IPS-15b (cell line): ENCODE measurements at regions not wholly inside any gene's neighbourhood (a gene's known extent, or its start where the extent isn't known, plus 50 kb on each side); places are given as distances from the start of the nearest gene placed in this dataset.
"Not testable (repeated sequence)": the region's sequence is repeated elsewhere in the genome, so short reads cannot be mapped to it uniquely, and the experiment has no call there.

Experiments used
- H3K27me3 ChIP-seq: one replicate; pipeline ENCODE4 v1.6.1; 2013; ENCODE audit warnings: low read length; ENCODE audit not compliant: control insufficient read depth, insufficient read depth
- H3K36me3 ChIP-seq: one replicate; pipeline ENCODE4 v1.6.1; 2013; ENCODE audit warnings: low read length; ENCODE audit not compliant: control insufficient read depth, insufficient read depth
- H3K4me1 ChIP-seq: one replicate; pipeline ENCODE4 v1.6.1; 2013; ENCODE audit warnings: mild to moderate bottlenecking, low read length; ENCODE audit not compliant: control insufficient read depth, insufficient read depth
- H3K4me3 ChIP-seq: one replicate; pipeline ENCODE4 v1.5.1; 2013; ENCODE audit warnings: low read depth, low read length
- H3K9ac ChIP-seq: one replicate; pipeline ENCODE4 v1.6.1; 2013; ENCODE audit warnings: low read depth, mild to moderate bottlenecking, low read length
- H3K9me3 ChIP-seq: one replicate; pipeline ENCODE4 v1.6.1; 2013; ENCODE audit warnings: mild to moderate bottlenecking, low read length; ENCODE audit not compliant: control insufficient read depth, insufficient read depth

DNA sequence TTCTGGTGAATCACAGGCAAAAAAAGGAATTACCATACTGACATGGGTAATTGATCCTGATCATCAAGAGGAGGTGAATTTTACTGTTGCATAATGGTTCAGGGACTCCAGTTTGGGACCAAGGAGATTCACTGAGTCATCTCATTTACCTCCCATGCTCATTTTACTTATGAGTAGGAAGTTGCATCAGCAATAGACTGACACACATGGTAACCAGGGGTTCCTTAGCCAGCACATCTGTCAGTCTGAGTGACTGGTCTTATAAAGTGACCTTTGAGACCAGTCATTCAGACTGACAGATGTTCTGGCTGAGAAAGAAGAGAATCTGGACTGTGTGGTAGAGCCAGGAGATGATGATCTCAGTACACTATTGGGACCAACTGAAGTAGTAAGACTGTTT, 384.6 kb upstream of the CD180 start:
- no peaks in the 10 kb centered on the region for H3K9me3 ChIP-seq
- no peaks in the 10 kb centered on the region for H3K4me1 ChIP-seq
- H3K27me3 ChIP-seq = no peaks in the 10 kb centered on the region
- no peak overlapping the region for H3K4me3 ChIP-seq
- H3K36me3 ChIP-seq = no peaks in the 10 kb centered on the region
- no peak overlapping the region for H3K9ac ChIP-seq

DNA sequence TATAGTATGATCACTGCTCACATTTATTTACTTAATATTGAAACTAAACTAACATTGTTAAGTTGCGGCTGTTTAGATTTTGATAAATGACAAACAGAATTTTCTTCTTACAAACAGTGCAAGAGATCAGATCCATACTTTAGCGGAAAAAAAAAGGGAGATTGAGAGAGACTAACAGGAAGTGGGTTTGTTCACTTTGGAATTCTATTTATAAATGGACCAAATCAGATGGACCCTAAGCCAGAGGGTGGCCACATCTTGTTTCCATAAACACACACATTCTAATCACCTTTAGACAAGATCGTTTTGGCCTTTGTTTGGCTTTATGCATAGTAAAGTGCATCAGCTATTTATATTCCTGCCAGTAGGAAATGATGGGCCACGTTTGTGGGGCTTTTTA, 381.4 kb upstream of the CD180 start:
- no peak overlapping the region for H3K9ac ChIP-seq
- no peaks in the 10 kb centered on the region for H3K36me3 ChIP-seq
- H3K4me3 ChIP-seq = no peak overlapping the region
- no peaks in the 10 kb centered on the region for H3K27me3 ChIP-seq
- H3K4me1 ChIP-seq = no peaks in the 10 kb centered on the region
- H3K9me3 ChIP-seq = no peaks in the 10 kb centered on the region

DNA sequence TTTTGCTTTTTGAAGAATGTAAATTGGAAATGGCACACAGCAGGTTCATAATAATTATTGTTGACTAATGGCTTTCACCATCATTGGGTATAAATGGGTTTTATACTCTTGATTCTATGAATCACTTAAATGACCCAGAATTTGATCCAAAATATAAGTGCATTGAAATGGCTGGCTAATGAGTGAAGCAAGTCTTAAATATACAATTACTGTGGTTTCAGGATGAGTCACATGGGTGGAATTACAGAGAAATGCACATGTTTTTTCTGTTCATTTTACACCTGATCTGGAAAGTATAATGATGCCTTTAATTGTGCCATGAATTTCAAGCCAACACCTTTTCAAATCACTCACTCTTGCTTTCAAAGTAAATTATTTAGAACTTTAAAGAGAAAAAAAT, 380.8 kb upstream of the CD180 start:
- Histone ChIP-seq H3K4me3 (no peak overlapping the region), H3K4me1 (no peaks in the 10 kb centered on the region)

DNA sequence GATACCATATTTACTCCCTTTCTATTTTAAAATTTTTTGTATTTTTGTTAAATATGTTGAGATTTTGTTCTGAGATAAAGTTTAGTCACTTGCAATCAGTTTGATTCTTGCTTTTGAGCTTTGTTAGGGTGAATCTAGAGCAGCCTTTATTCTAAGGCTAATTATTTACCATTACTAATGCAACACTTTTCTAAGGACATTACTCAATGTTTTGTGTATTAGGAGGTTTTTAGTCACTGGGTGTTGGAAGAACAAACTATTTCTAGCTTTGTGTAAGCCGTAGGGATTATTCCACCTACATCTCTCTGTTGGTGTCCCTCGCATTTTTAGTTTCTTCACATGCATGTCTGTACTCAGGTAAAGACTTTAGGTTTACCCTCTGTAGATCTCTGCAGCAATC, 379.5 kb upstream of the CD180 start:
- Histone ChIP-seq H3K9ac (no peak overlapping the region), H3K4me1 (no peaks in the 10 kb centered on the region), H3K36me3 (no peaks in the 10 kb centered on the region), H3K9me3 (no peaks in the 10 kb centered on the region), H3K27me3 (no peaks in the 10 kb centered on the region), H3K4me3 (no peak overlapping the region)

More for the DNA sequence above, 380.8 kb upstream of the CD180 start:
- H3K9ac ChIP-seq = no peak overlapping the region
- H3K36me3 ChIP-seq = no peaks in the 10 kb centered on the region
- H3K27me3 ChIP-seq = no peaks in the 10 kb centered on the region
- no peaks in the 10 kb centered on the region for H3K9me3 ChIP-seq

DNA sequence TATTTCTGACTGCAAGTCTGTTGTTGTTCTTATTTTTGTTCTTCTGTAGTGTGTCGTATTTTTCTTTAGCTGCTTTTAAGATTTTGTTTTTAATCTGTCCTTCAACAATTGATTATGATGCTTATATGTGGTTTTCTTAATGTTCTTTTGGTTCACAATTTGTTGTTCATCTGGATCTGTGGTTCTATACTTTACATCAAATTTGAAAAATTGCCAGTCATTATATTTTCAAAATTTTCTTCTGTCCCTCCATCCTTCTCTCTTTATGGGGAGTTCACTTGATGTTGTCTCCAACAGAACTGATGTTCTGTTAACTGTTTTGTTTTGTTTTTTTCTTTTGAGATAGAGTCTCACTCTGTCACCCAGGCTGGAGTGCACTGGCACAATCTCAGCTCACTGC, 378.5 kb upstream of the CD180 start:
- no peaks in the 10 kb centered on the region for H3K4me1 ChIP-seq
- H3K4me3 ChIP-seq = no peak overlapping the region
- H3K27me3 ChIP-seq = no peaks in the 10 kb centered on the region
- no peaks in the 10 kb centered on the region for H3K36me3 ChIP-seq
- no peaks in the 10 kb centered on the region for H3K9me3 ChIP-seq
- no peak overlapping the region for H3K9ac ChIP-seq

DNA sequence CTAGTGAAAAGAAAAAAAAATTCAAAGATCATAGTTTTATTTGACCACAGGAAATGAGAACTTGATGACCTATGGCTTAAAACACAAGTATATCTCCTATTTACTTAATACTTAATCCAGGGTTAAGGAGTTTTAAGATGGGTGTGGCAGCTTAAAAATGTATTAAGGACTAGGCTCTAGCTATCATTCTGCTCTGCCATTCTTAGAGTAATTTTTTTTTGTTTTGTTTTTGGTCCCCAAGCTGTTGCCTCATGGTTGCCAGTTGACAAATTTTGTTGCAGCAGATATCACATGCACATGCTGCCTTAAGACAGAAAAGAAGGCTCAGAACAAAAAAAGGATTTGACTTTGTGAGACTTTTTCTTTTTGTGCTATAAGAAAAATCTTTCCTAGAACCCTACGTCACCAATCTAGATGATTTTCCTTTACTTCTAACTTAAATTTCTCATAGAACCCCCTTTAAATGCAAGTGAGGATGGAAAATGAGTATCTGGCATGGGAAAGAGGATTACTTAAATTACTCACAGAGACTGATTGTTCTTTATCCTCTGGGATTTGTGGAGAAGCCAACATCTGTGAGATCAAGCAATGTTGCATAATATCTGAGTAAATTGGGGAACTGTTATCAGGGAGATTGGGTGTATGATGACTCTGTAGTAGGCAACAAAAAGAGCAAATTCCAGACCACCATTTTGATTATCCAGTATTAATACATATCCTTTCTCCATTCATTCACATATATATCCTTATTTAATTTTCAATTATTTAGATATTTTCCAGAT, 364.7 kb upstream of the CD180 start:
- Histone ChIP-seq H3K27me3 (no peaks in the 10 kb centered on the region), H3K36me3 (no peaks in the 10 kb centered on the region), H3K4me3 (no peak overlapping the region), H3K4me1 (no peaks in the 10 kb centered on the region), H3K9me3 (no peaks in the 10 kb centered on the region), H3K9ac (no peak overlapping the region)

DNA sequence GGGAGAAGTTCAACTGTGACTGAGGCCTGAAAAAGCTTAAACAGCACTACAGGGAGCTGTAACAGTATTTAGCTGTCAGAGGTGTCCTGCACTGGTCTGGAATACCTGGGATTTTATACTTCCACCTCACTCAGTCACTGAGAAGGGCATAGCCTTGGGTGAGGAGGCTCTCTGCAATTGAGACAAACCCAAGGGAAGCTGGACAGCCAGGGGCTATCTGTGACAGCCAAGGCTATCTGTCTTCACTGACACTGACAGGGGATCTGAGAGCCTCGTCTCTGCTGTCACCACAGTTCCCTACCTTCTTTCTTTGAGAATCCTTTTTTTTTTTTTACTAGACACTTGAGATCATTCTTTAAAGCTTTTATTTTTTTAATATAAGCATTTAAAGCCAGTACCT, 356.2 kb upstream of the CD180 start:
- H3K36me3 ChIP-seq = no peaks in the 10 kb centered on the region
- H3K4me3 ChIP-seq = no peak overlapping the region
- H3K27me3 ChIP-seq = no peaks in the 10 kb centered on the region
- no peak overlapping the region for H3K9ac ChIP-seq
- no peaks in the 10 kb centered on the region for H3K9me3 ChIP-seq
- no peaks in the 10 kb centered on the region for H3K4me1 ChIP-seq

DNA sequence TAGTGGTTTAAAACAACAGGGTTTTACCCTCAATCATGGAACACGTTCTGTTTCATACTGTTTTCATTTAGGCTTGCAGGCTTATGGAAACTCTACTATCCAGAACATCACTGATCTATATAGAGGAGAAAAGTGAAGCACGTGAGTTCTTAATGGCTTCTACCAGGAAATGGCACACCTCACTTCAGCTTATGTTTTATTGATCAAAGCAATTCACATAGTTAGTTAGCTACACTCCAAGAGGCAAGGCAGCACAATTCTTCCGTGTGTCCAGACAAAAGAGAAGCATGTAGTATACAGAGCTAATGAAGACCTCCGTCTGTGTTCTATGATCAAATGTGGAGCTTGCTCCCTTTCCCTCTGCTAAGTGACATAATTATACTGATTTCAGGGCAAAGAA, 353.3 kb upstream of the CD180 start:
- no peaks in the 10 kb centered on the region for H3K36me3 ChIP-seq
- H3K4me3 ChIP-seq = no peak overlapping the region
- no peaks in the 10 kb centered on the region for H3K27me3 ChIP-seq
- no peak overlapping the region for H3K9ac ChIP-seq
- H3K9me3 ChIP-seq = no peaks in the 10 kb centered on the region
- H3K4me1 ChIP-seq = no peaks in the 10 kb centered on the region

DNA sequence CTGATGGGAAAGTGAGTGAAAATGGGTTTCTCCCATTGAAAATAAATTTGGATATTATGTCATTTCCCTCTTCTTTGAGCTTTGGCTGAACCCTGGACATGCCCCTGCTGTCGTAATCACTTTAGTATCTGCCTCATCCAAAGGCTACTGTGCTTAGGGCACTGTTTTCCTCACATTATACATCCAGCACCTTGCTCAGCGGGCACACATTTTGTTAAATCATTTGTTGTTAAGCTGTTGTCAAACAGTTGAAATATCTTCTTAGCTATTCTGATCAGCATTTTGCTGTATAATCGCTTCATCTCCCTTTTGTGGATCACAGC, 352.7 kb upstream of the CD180 start:
- Histone ChIP-seq H3K36me3 (no peaks in the 10 kb centered on the region), H3K4me1 (no peaks in the 10 kb centered on the region), H3K27me3 (no peaks in the 10 kb centered on the region), H3K9ac (no peak overlapping the region), H3K9me3 (no peaks in the 10 kb centered on the region), H3K4me3 (no peak overlapping the region)

DNA sequence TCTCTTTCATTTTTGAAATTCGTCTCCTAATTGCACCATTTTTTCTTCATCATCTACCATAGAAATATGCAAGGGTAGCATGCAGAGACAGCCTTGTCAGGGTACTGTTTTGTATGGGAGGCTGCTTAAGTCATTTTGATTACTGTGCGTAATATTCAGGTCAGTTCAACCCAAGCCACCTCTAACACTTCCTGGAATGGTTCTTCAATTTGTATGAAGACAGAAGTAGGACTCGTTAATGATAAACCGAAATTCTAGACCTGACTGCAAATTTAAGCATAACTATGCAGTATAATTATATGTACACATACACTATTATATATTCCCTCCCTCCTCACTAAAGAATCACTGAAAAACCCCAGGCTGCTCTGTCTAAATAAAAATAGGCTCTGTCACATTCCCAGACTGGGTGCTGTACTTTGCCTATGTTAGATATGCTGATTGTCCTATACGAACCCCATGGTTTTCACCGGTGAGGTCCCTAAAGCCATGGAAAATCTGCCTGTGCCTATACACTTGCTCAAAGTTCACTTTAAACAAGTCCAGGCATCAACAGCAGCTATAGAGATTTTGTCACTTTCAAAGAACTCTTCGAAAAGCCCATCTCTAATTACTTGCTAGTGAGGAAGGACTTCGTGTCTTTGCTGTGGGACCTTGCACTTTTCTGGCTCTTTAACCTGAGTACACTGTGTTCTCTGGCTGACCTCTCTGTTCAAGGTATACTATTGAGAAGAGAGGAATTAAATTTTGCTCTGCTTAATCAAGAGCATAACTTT, 352.1 kb upstream of the CD180 start:
- Histone ChIP-seq H3K9ac (no peak overlapping the region), H3K4me3 (no peak overlapping the region), H3K9me3 (no peaks in the 10 kb centered on the region), H3K27me3 (no peaks in the 10 kb centered on the region), H3K4me1 (no peaks in the 10 kb centered on the region), H3K36me3 (no peaks in the 10 kb centered on the region)

DNA sequence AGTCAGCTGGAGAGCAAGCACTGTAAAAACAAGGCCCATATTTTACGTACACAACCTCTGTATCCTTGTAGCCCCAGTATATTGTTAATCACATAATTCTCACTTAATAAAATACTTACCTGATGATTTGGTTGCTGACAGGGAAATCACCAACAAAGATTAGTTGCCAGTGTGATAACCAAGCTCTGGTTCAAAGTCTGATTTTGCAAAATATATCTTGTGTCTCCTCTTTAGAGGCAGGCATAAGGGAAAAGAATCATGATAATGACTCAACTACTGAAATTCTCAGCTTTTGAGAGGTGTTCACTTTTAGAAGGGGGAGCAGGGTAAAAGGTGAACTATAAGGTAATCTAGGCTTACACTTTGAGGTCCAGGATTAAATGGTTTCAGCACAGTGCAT, 351.1 kb upstream of the CD180 start:
- Histone ChIP-seq H3K4me3 (no peak overlapping the region), H3K4me1 (no peaks in the 10 kb centered on the region), H3K27me3 (no peaks in the 10 kb centered on the region), H3K9ac (no peak overlapping the region), H3K36me3 (no peaks in the 10 kb centered on the region), H3K9me3 (no peaks in the 10 kb centered on the region)

DNA sequence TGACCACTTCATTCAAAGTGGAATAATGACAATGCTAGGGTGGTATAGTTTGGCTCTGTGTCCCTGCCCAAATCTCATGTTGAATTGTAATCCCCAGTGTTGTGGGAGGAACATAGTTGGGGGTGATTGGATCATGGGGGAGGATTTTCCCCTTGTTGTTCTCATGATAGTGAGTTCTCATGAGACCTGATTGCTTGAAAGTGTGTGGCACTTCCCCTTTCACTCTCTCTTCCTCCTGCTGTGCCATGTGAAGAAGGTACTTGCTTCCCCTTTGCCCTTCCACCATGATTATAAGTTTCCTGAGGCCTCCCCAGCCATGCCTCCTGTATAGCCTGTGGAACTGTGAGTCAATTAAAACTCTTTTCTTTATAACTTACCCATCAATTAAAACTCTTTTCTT, 348.3 kb upstream of the CD180 start:
- H3K36me3 ChIP-seq, H3K9me3 ChIP-seq, H3K9ac ChIP-seq, H3K27me3 ChIP-seq, H3K4me1 ChIP-seq, H3K4me3 ChIP-seq: not testable (repeated sequence)
